ENCODE measurements at regions not wholly inside any gene's neighbourhood (a gene's known extent, or its start where the extent isn't known, plus 50 kb on each side); places are given as distances from the start of the nearest gene placed in this dataset.

DNA sequence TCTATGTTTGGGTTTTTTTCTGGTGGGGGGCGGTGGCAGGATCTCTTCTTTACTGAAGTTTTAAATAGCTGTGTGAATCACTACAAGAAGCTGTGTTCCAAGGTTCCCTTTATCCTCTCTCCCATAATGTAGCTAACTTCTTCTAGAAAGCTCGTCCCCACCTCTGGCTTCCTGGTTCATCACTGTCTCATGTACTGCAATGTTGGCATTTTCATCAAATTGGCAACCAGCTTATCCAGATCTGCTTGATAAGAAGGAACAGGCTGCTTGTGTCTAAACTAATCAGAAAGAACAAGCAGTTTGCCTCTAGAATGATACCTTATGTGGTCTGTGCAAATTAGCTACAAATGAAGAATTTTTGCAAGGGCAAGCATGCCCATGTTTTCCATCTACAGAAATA is 130.8 kb downstream of the WT1 start:
- H3K4me3 ChIP-seq (ENCODE audit: low read depth in 2 of 2, low read length in 1 of 2): no peak overlapping the region
- H3K27me3 ChIP-seq (ENCODE audit: insufficient read depth): 0 out of 2 replicates have a peak, but pooled peaks cover 7% of the 10 kb centered on the region
- H3F3A ChIP-seq (replicated peaks; ENCODE audit: insufficient read depth): no peaks in the 10 kb centered on the region
- TF ChIP-seq RXRA (IDR thresholded peaks at IDR 0.05; ENCODE audit: borderline replicate concordance, low read depth) (no peak), SMC3 (IDR thresholded peaks at IDR 0.05; ENCODE audit: low read depth, low read length) (no peak), USF1 (IDR thresholded peaks at IDR 0.05; ENCODE audit: borderline replicate concordance, low read depth) (no peak), REST (IDR thresholded peaks at IDR 0.05; ENCODE audit: low read depth, low read length) (no peak), POLR2AphosphoS5 (IDR thresholded peaks at IDR 0.05; ENCODE audit: low read depth, low read length) (no peak), CHD2 (IDR thresholded peaks at IDR 0.05; ENCODE audit: low read length, partially characterized antibody) (no peak), GATA2 (CRISPR knock-in tag; IDR thresholded peaks at IDR 0.05) (no peak), NFIC (IDR thresholded peaks at IDR 0.05; ENCODE audit: borderline replicate concordance) (no peak), ELF1 (IDR thresholded peaks at IDR 0.05) (no peak), ZBTB33 (IDR thresholded peaks at IDR 0.05; ENCODE audit: borderline replicate concordance, low read depth) (no peak), MEF2A (IDR thresholded peaks at IDR 0.05; ENCODE audit: borderline replicate concordance, low read depth) (no peak), EZH2phosphoT487 (IDR thresholded peaks at IDR 0.05; ENCODE audit: borderline replicate concordance, low read depth) (no peak)
- TF ChIP-seq, protein P1, sequence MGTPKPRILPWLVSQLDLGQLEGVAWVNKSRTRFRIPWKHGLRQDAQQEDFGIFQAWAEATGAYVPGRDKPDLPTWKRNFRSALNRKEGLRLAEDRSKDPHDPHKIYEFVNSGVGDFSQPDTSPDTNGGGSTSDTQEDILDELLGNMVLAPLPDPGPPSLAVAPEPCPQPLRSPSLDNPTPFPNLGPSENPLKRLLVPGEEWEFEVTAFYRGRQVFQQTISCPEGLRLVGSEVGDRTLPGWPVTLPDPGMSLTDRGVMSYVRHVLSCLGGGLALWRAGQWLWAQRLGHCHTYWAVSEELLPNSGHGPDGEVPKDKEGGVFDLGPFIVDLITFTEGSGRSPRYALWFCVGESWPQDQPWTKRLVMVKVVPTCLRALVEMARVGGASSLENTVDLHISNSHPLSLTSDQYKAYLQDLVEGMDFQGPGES (IDR thresholded peaks at IDR 0.05; ENCODE audit: low read depth, low read length): no peak
- TF ChIP-seq, protein P2, sequence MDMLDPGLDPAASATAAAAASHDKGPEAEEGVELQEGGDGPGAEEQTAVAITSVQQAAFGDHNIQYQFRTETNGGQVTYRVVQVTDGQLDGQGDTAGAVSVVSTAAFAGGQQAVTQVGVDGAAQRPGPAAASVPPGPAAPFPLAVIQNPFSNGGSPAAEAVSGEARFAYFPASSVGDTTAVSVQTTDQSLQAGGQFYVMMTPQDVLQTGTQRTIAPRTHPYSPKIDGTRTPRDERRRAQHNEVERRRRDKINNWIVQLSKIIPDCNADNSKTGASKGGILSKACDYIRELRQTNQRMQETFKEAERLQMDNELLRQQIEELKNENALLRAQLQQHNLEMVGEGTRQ (IDR thresholded peaks at IDR 0.05; ENCODE audit: borderline replicate concordance, low read depth, low read length): no peak
- no peak overlapping the region for H3K27ac ChIP-seq (ENCODE audit: low read depth in 2 of 2, low read length in 1 of 2)
- H3K36me3 ChIP-seq (replicated peaks in 1 of 2; ENCODE audit: control insufficient read depth in 1 of 2, insufficient read depth in 2 of 2, low read length in 1 of 2): no peaks in the 10 kb centered on the region
- no peaks in the 10 kb centered on the region for H4K20me1 ChIP-seq (ENCODE audit: insufficient read depth)
- no peak overlapping the region for H2AFZ ChIP-seq (ENCODE audit: low read depth)
- CTCF ChIA-PET: interaction anchor here (1.1 to 3.8 kb wide), 5 partner anchors 8 to 1197 kb away, joined by 3 to 16 read pairs (median 4); no protein-coding TSS in a partner anchor
- WGBS (ENCODE audit: low lambda C conversion rate): 13% methylated on average over 2 of the region's 2 CpGs
- H3K9ac ChIP-seq: no peak overlapping the region
- POLR2A ChIA-PET: no interaction called here
- H3K9me3 ChIP-seq: no peaks in the 10 kb centered on the region
- H3K79me2 ChIP-seq (ENCODE audit: insufficient read depth): no peaks in the 10 kb centered on the region
- H3K9me2 ChIP-seq: no peaks in the 10 kb centered on the region
- DNase-seq: no peak
- no peak overlapping the region for H3K4me2 ChIP-seq
- H3K4me1 ChIP-seq (ENCODE audit: control insufficient read depth in 1 of 2, insufficient read depth in 2 of 2, low read depth in 1 of 2, low read length in 1 of 2): no peaks in the 10 kb centered on the region; a peak in 1 of 4 replicates
